Nephron progenitor cell (in vitro differentiated cells): ENCODE measurements at regions not wholly inside any gene's neighbourhood (a gene's known extent, or its start where the extent isn't known, plus 50 kb on each side); places are given as distances from the start of the nearest gene placed in this dataset.

ENCODE experiments used
- DNase-seq: peaks from one replicate; pipeline ENCODE4 v3.0.0; 2021
- H3K27ac Mint-ChIP-seq: 2 replicates; pipeline ENCODE4 v1.8.0; 2021; ENCODE audit warnings: mild to moderate bottlenecking, moderate library complexity, mixed read lengths
- H3K27me3 Mint-ChIP-seq: 2 replicates; pipeline ENCODE4 v1.8.0; 2021; ENCODE audit warnings: mild to moderate bottlenecking, low read depth, mixed read lengths; ENCODE audit not compliant: poor library complexity
- H3K36me3 Mint-ChIP-seq: 2 replicates; pipeline ENCODE4 v1.8.0; 2021; ENCODE audit warnings: low read depth, mixed read lengths
- H3K4me1 Mint-ChIP-seq: 2 replicates; pipeline ENCODE4 v1.8.0; 2021; ENCODE audit warnings: mixed read lengths
- H3K4me3 Mint-ChIP-seq: 2 replicates; pipeline ENCODE4 v1.8.0; 2021; ENCODE audit warnings: mild to moderate bottlenecking, moderate library complexity, mixed read lengths
- H3K9me3 Mint-ChIP-seq: 2 replicates; pipeline ENCODE4 v1.8.0; 2021; ENCODE audit warnings: mild to moderate bottlenecking, moderate library complexity, mixed read lengths
- CTCF ChIP-seq: fragments of 200-600 bp; sonication (generic); IDR thresholded peaks from 2 replicates; pipeline ENCODE4 v1.5.0; 2021; ENCODE audit warnings: antibody characterized with exemption

- TF ChIP-seq CTCF: no peak
- Mint-ChIP-seq H3K27ac (no peak overlapping the region), H3K9me3 (no peaks in the 10 kb centered on the region), H3K4me3 (no peak overlapping the region), H3K4me1 (peaks cover 17% of the 10 kb centered on the region), H3K27me3 (no peaks in the 10 kb centered on the region), H3K36me3 (no peaks in the 10 kb centered on the region)
- no peak for DNase-seq
Observed at GRCh38 chr4:30844861-30845582, 124.9 kb downstream of the PCDH7 start.

- no peak for TF ChIP-seq CTCF
- H3K9me3 Mint-ChIP-seq: no peaks in the 10 kb centered on the region
- no peaks in the 10 kb centered on the region for H3K36me3 Mint-ChIP-seq
- H3K27ac Mint-ChIP-seq: no peak overlapping the region
- H3K4me3 Mint-ChIP-seq: no peak overlapping the region
- no peak for DNase-seq
- H3K27me3 Mint-ChIP-seq: peaks cover 2% of the 10 kb centered on the region
- H3K4me1 Mint-ChIP-seq: peaks cover 12% of the 10 kb centered on the region
Observed at GRCh38 chr4:30847167-30847566, 127.0 kb downstream of the PCDH7 start.

- Mint-ChIP-seq H3K4me3 (no peak overlapping the region), H3K36me3 (no peaks in the 10 kb centered on the region), H3K27ac (no peak overlapping the region), H3K27me3 (peaks cover 2% of the 10 kb centered on the region), H3K4me1 (peaks cover 9% of the 10 kb centered on the region), H3K9me3 (no peaks in the 10 kb centered on the region)
- no peak for DNase-seq
- no peak for TF ChIP-seq CTCF
Observed at GRCh38 chr4:30847958-30848357, 127.8 kb downstream of the PCDH7 start.

GRCh38 chr4:30854531-30854930, 134.4 kb downstream of the PCDH7 start:
- no peak for TF ChIP-seq CTCF
- Mint-ChIP-seq H3K4me1 (peaks cover 16% of the 10 kb centered on the region), H3K27ac (no peak overlapping the region)

GRCh38 chr4:30855232-30855631, 135.1 kb downstream of the PCDH7 start:
- DNase-seq: no peak
- H3K27ac Mint-ChIP-seq: no peak overlapping the region
- TF ChIP-seq CTCF: no peak
- no peak overlapping the region for H3K4me3 Mint-ChIP-seq
- H3K4me1 Mint-ChIP-seq: peaks cover 16% of the 10 kb centered on the region
- H3K27me3 Mint-ChIP-seq: peaks cover 2% of the 10 kb centered on the region
- H3K9me3 Mint-ChIP-seq: no peaks in the 10 kb centered on the region
- H3K36me3 Mint-ChIP-seq: no peaks in the 10 kb centered on the region

More at GRCh38 chr4:30854531-30854930, 134.4 kb downstream of the PCDH7 start:
- no peak for DNase-seq
- no peaks in the 10 kb centered on the region for H3K36me3 Mint-ChIP-seq
- peaks cover 2% of the 10 kb centered on the region for H3K27me3 Mint-ChIP-seq
- no peak overlapping the region for H3K4me3 Mint-ChIP-seq
- H3K9me3 Mint-ChIP-seq: no peaks in the 10 kb centered on the region
